ENCODE measurements at regions not wholly inside any gene's neighbourhood (a gene's known extent, or its start where the extent isn't known, plus 50 kb on each side); places are given as distances from the start of the nearest gene placed in this dataset.

DNA sequence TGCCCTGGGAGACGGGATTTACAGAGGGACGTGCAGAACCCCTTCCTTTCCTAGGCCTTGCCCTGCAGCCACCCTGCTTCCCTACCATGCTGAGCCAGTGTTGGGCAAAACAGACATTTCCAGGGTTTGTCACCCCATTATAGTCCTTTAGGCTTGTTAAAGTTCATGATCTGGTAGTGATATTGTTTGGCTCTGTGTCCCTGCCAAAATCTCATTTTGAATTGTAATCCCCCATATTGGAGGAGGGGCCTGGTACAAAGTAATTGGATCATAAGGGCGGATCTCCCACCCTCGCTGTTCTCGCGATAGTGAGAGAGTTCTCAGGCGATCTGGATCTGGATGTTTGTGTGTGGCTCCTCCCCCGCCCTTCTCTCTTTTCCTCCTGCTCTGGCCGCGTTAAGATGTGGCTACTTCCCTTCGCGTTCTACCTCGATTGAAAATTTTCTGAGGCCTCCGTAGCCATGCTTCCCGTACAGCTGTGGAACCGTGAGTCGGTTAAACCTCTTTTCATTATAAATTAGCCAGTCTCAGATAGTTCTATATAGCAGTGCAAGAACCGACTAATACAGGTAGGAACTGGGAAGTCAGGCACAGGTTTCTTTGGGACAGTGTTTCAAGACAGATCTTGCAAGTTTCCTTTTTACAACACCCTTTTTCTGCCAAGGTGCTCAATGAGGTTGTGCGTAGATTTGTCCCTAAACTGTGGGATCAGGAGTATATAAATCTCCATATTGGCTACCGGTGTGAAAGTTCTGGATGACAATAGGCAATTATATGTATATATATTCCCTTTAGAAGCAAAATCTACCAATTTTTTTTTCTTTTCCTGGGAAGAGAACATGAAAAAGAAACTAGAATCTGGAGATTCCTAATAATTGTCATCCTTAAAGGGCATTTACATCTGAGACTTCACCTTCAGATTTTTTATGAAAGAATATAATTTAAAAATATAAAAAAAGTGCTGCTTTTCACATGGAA, 152.1 kb downstream of the SAMD5 start:
- Histone ChIP-seq H4K5ac (ENCODE audit: insufficient read length, low read depth, low read length) (no peak overlapping the region), H4K91ac (replicated peaks; ENCODE audit: insufficient read length, low read length) (no peak overlapping the region), H2BK5ac (ENCODE audit: low read depth, low read length) (no peak overlapping the region), H3K18ac (ENCODE audit: extremely low read depth, low read length) (no peak overlapping the region), H4K8ac (ENCODE audit: extremely low read depth, insufficient read depth, low read length) (no peak overlapping the region), H3K56ac (replicated peaks; ENCODE audit: insufficient read length, low read depth, low read length) (no peak overlapping the region), H3K14ac (ENCODE audit: insufficient read length) (no peak overlapping the region), H3K79me2 (ENCODE audit: control insufficient read depth in 1 of 2, insufficient read depth in 2 of 2, low read length in 2 of 2) (no peaks in the 10 kb centered on the region), H2BK12ac (ENCODE audit: low read depth, low read length) (no peak overlapping the region), H3K27ac (ENCODE audit: low read depth, low read length) (no peak overlapping the region), H4K20me1 (replicated peaks in 1 of 2; ENCODE audit: control insufficient read depth in 1 of 2, insufficient read depth in 2 of 2, low read length in 2 of 2) (no peaks in the 10 kb centered on the region), H3K4ac (replicated peaks; ENCODE audit: insufficient read length, low read depth, low read length) (no peak overlapping the region), H2BK20ac (ENCODE audit: low read length) (no peak overlapping the region), H3K9ac (replicated peaks in 1 of 4; ENCODE audit: extremely low read depth in 1 of 4, low read depth in 3 of 4, low read length in 3 of 4) (no peak overlapping the region), H2AFZ (ENCODE audit: low read length) (peak overlapping the region; percentile 64; the same call in 1 of the 2 replicates), H3K79me1 (ENCODE audit: low read depth, low read length) (no peaks in the 10 kb centered on the region), H3K36me3 (ENCODE audit: control insufficient read depth in 2 of 4, insufficient read depth in 4 of 4, low read length in 3 of 4) (no peaks in the 10 kb centered on the region), H3K23ac (ENCODE audit: insufficient read length) (no peak overlapping the region), H3K23me2 (ENCODE audit: low read depth, low read length) (no peaks in the 10 kb centered on the region), H3K4me3 (ENCODE audit: extremely low read depth in 1 of 4, insufficient read depth in 2 of 4, low read depth in 3 of 4, low read length in 4 of 4) (no peak overlapping the region), H3K4me2 (ENCODE audit: insufficient read depth in 1 of 2, low read depth in 2 of 2, low read length in 2 of 2) (no peak overlapping the region), H2BK15ac (ENCODE audit: low read length) (no peak overlapping the region), H3K4me1 (replicated peaks in 1 of 4; ENCODE audit: control insufficient read depth in 3 of 4, insufficient read depth in 4 of 4, low read length in 3 of 4) (peaks cover 0 to 3% (median 0%) of the 10 kb centered on the region in 4 experiments; a peak in 1 of 7 replicates), H2AK5ac (ENCODE audit: low read depth, low read length) (no peak overlapping the region), H3K27me3 (replicated peaks in 1 of 4; ENCODE audit: control insufficient read depth in 3 of 4, extremely low read depth in 1 of 4, insufficient read depth in 3 of 4, low read length in 3 of 4) (no peaks in the 10 kb centered on the region), H3K9me3 (ENCODE audit: insufficient read depth in 2 of 2, low read depth in 1 of 2, low read length in 1 of 2) (no peaks in the 10 kb centered on the region), H2BK120ac (replicated peaks; ENCODE audit: low read depth, low read length) (no peak overlapping the region)
- FAIRE-seq: no peak
- DNase-seq (ENCODE audit: low read depth in 1 of 2, low spot score in 2 of 2): no peak
- ChIA-PET POLR2A (ENCODE audit: partially characterized antibody) (no interaction called here), CTCF (ENCODE audit: partially characterized antibody) (no interaction called here)
- 86% methylated on average over 20 of the region's 20 CpGs; no CpG with 5 or more reads in 1 of the 2 experiments for WGBS, 2 experiments (ENCODE audit: extremely low coverage in 1 of 2, insufficient coverage in 1 of 2, insufficient read length in 1 of 2, insufficient replicate concordance in 2 of 2, low coverage in 1 of 2, low lambda C conversion rate in 2 of 2, missing lambda C conversion rate in 1 of 2)
- TF ChIP-seq EP300 (IDR thresholded peaks at IDR 0.05; ENCODE audit: borderline replicate concordance in 1 of 2, low read depth in 2 of 2, low read length in 2 of 2) (no peak), RNF2 (IDR thresholded peaks at IDR 0.05; ENCODE audit: borderline replicate concordance, low read depth, low read length, missing control alignments, poor library complexity, severe bottlenecking) (no peak), KDM1A (IDR thresholded peaks at IDR 0.05; ENCODE audit: borderline replicate concordance, low read length) (no peak), CBX5 (IDR thresholded peaks at IDR 0.05; ENCODE audit: low read depth, low read length) (no peak), CTBP2 (IDR thresholded peaks at IDR 0.05; ENCODE audit: borderline replicate concordance, insufficient read depth, insufficient read length, low read length) (no peak), CHD2 (IDR thresholded peaks at IDR 0.05; ENCODE audit: low read length) (0 out of 2 replicates have a peak, but pooled peaks have one; percentile 31), SIN3A (conservative IDR thresholded peaks at IDR 0.05 in 1 of 2, IDR thresholded peaks at IDR 0.05 in 1 of 2; ENCODE audit: low read depth in 1 of 2, low read length in 2 of 2) (no peak)
- TF ChIP-seq, protein P1, sequence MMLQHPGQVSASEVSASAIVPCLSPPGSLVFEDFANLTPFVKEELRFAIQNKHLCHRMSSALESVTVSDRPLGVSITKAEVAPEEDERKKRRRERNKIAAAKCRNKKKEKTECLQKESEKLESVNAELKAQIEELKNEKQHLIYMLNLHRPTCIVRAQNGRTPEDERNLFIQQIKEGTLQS (IDR thresholded peaks at IDR 0.05; ENCODE audit: insufficient read depth, low read depth, low read length): no peak

Measured in H1 (cell line).